ENCODE measurements at regions not wholly inside any gene's neighbourhood (a gene's known extent, or its start where the extent isn't known, plus 50 kb on each side); places are given as distances from the start of the nearest gene placed in this dataset.

- no peak for DNase-seq
- Histone ChIP-seq H3K27ac (ENCODE audit: low read depth in 2 of 2, low read length in 1 of 2) (peak overlapping the region; percentile 22 to 48; a peak in 3 of 4 replicates), H3K9me3 (no peaks in the 10 kb centered on the region), H3K4me3 (ENCODE audit: low read depth in 2 of 2, low read length in 1 of 2) (no peak overlapping the region), H3K27me3 (ENCODE audit: insufficient read depth) (no peaks in the 10 kb centered on the region), H2AFZ (ENCODE audit: low read depth) (no peak overlapping the region), H3K79me2 (ENCODE audit: insufficient read depth) (no peaks in the 10 kb centered on the region), H3K9me2 (no peaks in the 10 kb centered on the region), H3F3A (replicated peaks; ENCODE audit: insufficient read depth) (peaks cover 16% of the 10 kb centered on the region), H3K4me1 (ENCODE audit: control insufficient read depth in 1 of 2, insufficient read depth in 2 of 2, low read depth in 1 of 2, low read length in 1 of 2) (peaks cover 5 to 16% of the 10 kb centered on the region in 2 experiments; a peak in 1 of 4 replicates), H3K36me3 (replicated peaks in 1 of 2; ENCODE audit: control insufficient read depth in 1 of 2, insufficient read depth in 2 of 2, low read length in 1 of 2) (no peaks in the 10 kb centered on the region), H3K4me2 (no peak overlapping the region), H3K9ac (no peak overlapping the region), H4K20me1 (ENCODE audit: insufficient read depth) (no peaks in the 10 kb centered on the region)
- 74% methylated on average over 13 of the region's 14 CpGs for WGBS (ENCODE audit: low lambda C conversion rate)
- ChIA-PET CTCF (interaction anchor here (1.8 kb wide), 1 partner anchor 14 kb away, joined by 4 read pairs; no protein-coding TSS in a partner anchor), POLR2A (no interaction called here)
- TF ChIP-seq RFX5 (IDR thresholded peaks at IDR 0.05; ENCODE audit: low read length) = no peak
- peak; percentile 85 for TF ChIP-seq PBX3 (IDR thresholded peaks at IDR 0.05)
- no peak for TF ChIP-seq FOXM1 (IDR thresholded peaks at IDR 0.05; ENCODE audit: low read depth)
- TF ChIP-seq RXRA (IDR thresholded peaks at IDR 0.05; ENCODE audit: borderline replicate concordance, low read depth) = no peak
- TF ChIP-seq JUND (IDR thresholded peaks at IDR 0.05) = peak; percentile 73
- no peak for TF ChIP-seq SMC3 (IDR thresholded peaks at IDR 0.05; ENCODE audit: low read depth, low read length)
- TF ChIP-seq EP300 (IDR thresholded peaks at IDR 0.05; ENCODE audit: borderline replicate concordance in 1 of 2, low read depth in 1 of 2, low read length in 1 of 2) = peak in 1 of 2 experiments; percentile 17; a peak in 1 of 4 replicates
- TF ChIP-seq RCOR1 (IDR thresholded peaks at IDR 0.05; ENCODE audit: low read length) = no peak
- peak; percentile 46; the same call in 1 of the 2 replicates for TF ChIP-seq NFIC (IDR thresholded peaks at IDR 0.05; ENCODE audit: borderline replicate concordance)
- TF ChIP-seq FOXJ3 (CRISPR knock-in tag; IDR thresholded peaks at IDR 0.05) = no peak
- TF ChIP-seq TCF12 (IDR thresholded peaks at IDR 0.05) = peak; percentile 93
- no peak for TF ChIP-seq USF1 (IDR thresholded peaks at IDR 0.05; ENCODE audit: borderline replicate concordance, low read depth)
- no peak for TF ChIP-seq RAD21 (IDR thresholded peaks at IDR 0.05; ENCODE audit: low read length)
- no peak for TF ChIP-seq MAX (IDR thresholded peaks at IDR 0.05; ENCODE audit: low read depth)
- peak; percentile 55; the same call in 1 of the 2 replicates for TF ChIP-seq TEAD4 (IDR thresholded peaks at IDR 0.05; ENCODE audit: borderline replicate concordance, insufficient read depth)
- TF ChIP-seq CHD2 (IDR thresholded peaks at IDR 0.05; ENCODE audit: low read length, partially characterized antibody) = no peak
- TF ChIP-seq FOSL2 (IDR thresholded peaks at IDR 0.05; ENCODE audit: borderline replicate concordance, low read depth) = peak; percentile 51; the same call in 1 of the 2 replicates
- TF ChIP-seq GABPA (IDR thresholded peaks at IDR 0.05; ENCODE audit: low read depth) = no peak
- TF ChIP-seq POLR2AphosphoS5 (IDR thresholded peaks at IDR 0.05; ENCODE audit: low read depth, low read length) = peak; percentile 45; the same call in 1 of the 2 replicates
- TF ChIP-seq IRF3 (IDR thresholded peaks at IDR 0.05; ENCODE audit: low read depth, low read length) = no peak
- TF ChIP-seq ELF1 (IDR thresholded peaks at IDR 0.05) = no peak
- no peak for TF ChIP-seq NRF1 (IDR thresholded peaks at IDR 0.05; ENCODE audit: low read depth, low read length)
- TF ChIP-seq SIN3A (IDR thresholded peaks at IDR 0.05; ENCODE audit: borderline replicate concordance, low read depth, low read length) = peak; percentile 45; the same call in 1 of the 2 replicates
These were observed 75.9 kb downstream of the SPRY4 start for GRCh38 chr5:142248853-142249462.

Measured in SK-N-SH (cell line).